Vagina (tissue), 2 donors: ENCODE measurements at regions not wholly inside any gene's neighbourhood (a gene's known extent, or its start where the extent isn't known, plus 50 kb on each side); places are given as distances from the start of the nearest gene placed in this dataset. TPM values are rescaled to one million over a fixed set of nuclear protein-coding genes. Genes with fewer than 3 reads are reported as not detected.

Source experiments
- DNase-seq, 2 donors: peaks; one replicate each; pipeline ENCODE4 v3.0.0-alpha.2; 2017; ENCODE audit errors: extremely low spot score in 2 of 2
- H3K27ac ChIP-seq: fragments of 200-600 bp; sonication (generic); one replicate; pipeline ENCODE4 v1.5.1; 2019
- H3K27me3 ChIP-seq: fragments of 200-600 bp; sonication (generic); one replicate; pipeline ENCODE4 v1.5.1; 2019
- H3K36me3 ChIP-seq, 2 donors: fragments of 200-600 bp; sonication (generic); one replicate each; pipeline ENCODE4 v1.5.1; 2017 to 2019
- H3K4me1 ChIP-seq: fragments of 200-600 bp; sonication (generic); one replicate; pipeline ENCODE4 v1.5.1; 2019
- H3K4me3 ChIP-seq, 2 donors: fragments of 200-600 bp; sonication (generic); 1 replicate in 1 of 2; 2 replicates in 1 of 2; pipeline ENCODE4 v1.5.1; 2016 to 2019
- H3K9me3 ChIP-seq: fragments of 200-600 bp; sonication (generic); one replicate; pipeline ENCODE4 v1.5.1; 2019
- POLR2A ChIP-seq, 2 donors: fragments of 450-650 bp; IDR thresholded peaks; one replicate each; pipeline ENCODE4 v1.6.1; 2017; ENCODE audit warnings: antibody characterized with exemption in 2 of 2, mild to moderate bottlenecking in 2 of 2, moderate library complexity in 2 of 2
- POLR2AphosphoS5 ChIP-seq, 2 donors: sonication (generic); formaldehyde crosslinking; IDR thresholded peaks; one replicate each; pipeline ENCODE4 v1.9.0; 2017; ENCODE audit warnings: antibody characterized with exemption in 2 of 2, mild to moderate bottlenecking in 2 of 2, low read depth in 1 of 2; ENCODE audit not compliant: insufficient read depth in 1 of 2
- intact Hi-C: fragments of 100-400 bp; cut with DNase I; formaldehyde crosslinking; loops from one replicate; pipeline ENCODE4 v1.15.1; 2023
- microRNA counts, 2 donors: library from miRNA; unstranded; fragments of <30 nt; microRNA quantifications; one replicate each; lab custom pipeline; 2016 to 2017
- microRNA-seq: library from miRNA; unstranded; fragments of <30 nt; microRNA quantifications from one replicate; pipeline ENCODE4, GENCODE V29; 2017; ENCODE audit warnings: borderline number of aligned reads, borderline replicate concordance
- small RNA-seq: library from RNA; depleted of rRNA; stranded (forward); fragments of <200 nt; gene quantifications from one replicate; pipeline ENCODE3, GENCODE V24; 2016
- TF ChIP-seq, protein P1 (sequence below), 3 experiments: fragments of 450-650 bp in 2 of 3; fragments of 200-600 bp in 1 of 3; sonication (generic) in 1 of 3; IDR thresholded peaks; one replicate each; pipeline ENCODE4 v1.5.1; 2017 to 2019; ENCODE audit warnings: antibody characterized with exemption in 3 of 3, mild to moderate bottlenecking in 2 of 3, moderate library complexity in 2 of 3

DNA sequence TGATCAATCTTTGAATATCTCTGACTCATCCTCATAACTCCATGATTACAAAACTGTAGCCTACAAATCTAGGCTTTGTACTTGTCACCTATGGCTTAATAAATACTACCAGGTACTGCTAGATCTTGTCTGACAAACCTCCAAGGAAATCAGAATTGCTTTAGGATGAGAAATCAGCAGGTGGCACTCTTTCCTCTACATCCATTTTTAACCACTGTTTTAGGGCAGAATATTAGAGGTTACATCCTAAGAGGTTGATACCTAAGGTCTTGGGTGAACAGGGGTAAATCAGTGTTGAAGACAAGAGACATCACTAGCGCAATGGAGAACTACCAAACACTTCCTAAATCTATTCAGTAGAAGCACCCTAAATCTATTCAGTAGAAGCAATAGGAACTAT is 63.1 kb upstream of the SOX5 start:
- Histone ChIP-seq H3K4me3 (no peak overlapping the region), H3K27ac (no peak overlapping the region), H3K4me1 (no peaks in the 10 kb centered on the region), H3K36me3 (no peaks in the 10 kb centered on the region), H3K27me3 (no peaks in the 10 kb centered on the region), H3K9me3 (no peaks in the 10 kb centered on the region)
- no peak for DNase-seq
- TF ChIP-seq, protein P1, sequence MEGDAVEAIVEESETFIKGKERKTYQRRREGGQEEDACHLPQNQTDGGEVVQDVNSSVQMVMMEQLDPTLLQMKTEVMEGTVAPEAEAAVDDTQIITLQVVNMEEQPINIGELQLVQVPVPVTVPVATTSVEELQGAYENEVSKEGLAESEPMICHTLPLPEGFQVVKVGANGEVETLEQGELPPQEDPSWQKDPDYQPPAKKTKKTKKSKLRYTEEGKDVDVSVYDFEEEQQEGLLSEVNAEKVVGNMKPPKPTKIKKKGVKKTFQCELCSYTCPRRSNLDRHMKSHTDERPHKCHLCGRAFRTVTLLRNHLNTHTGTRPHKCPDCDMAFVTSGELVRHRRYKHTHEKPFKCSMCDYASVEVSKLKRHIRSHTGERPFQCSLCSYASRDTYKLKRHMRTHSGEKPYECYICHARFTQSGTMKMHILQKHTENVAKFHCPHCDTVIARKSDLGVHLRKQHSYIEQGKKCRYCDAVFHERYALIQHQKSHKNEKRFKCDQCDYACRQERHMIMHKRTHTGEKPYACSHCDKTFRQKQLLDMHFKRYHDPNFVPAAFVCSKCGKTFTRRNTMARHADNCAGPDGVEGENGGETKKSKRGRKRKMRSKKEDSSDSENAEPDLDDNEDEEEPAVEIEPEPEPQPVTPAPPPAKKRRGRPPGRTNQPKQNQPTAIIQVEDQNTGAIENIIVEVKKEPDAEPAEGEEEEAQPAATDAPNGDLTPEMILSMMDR (IDR thresholded peaks at IDR 0.05) = no peak
- TF ChIP-seq POLR2A (IDR thresholded peaks at IDR 0.05) (no peak), POLR2AphosphoS5 (IDR thresholded peaks at IDR 0.05; ENCODE audit: insufficient read depth in 1 of 2, low read depth in 1 of 2) (no peak)
- intact Hi-C loops = loop anchor here (5.0 kb wide), 1 partner anchor 1750 kb away; no protein-coding TSS in a partner anchor

DNA sequence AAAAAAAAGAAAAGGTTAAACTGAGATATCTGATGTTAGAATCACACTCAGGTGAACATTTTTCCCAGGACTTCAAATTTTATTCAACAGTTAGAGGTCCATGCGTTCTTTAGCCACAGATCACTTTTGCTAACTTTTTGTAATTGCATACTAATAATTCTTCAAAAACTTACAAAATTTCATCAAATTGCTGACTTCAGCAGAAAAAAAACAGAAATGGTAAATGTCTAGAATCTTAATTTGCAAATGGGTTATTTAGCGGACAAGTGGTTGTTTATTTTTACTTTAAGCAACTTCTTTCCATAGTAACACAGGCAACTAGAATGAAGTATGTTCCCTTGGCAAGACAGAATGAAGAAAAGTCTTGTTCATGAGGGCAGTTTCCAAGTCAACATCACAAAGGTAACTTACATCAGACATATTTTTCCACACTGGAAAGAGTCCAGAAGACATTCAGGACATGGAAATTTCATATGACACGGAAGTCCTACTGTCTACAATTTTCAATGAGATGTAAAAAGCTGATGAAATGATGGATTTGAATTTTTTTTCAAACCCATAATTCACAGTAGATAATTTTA is 62.5 kb upstream of the SOX5 start:
- DNase-seq = no peak
- H3K27me3 ChIP-seq = no peaks in the 10 kb centered on the region
- H3K27ac ChIP-seq = no peak overlapping the region
- H3K4me1 ChIP-seq = no peaks in the 10 kb centered on the region
- TF ChIP-seq, protein P1 (IDR thresholded peaks at IDR 0.05) = no peak
- TF ChIP-seq POLR2A (IDR thresholded peaks at IDR 0.05) = no peak
- TF ChIP-seq POLR2AphosphoS5 (IDR thresholded peaks at IDR 0.05; ENCODE audit: insufficient read depth in 1 of 2, low read depth in 1 of 2) = no peak
- intact Hi-C loops = loop anchor here (5.0 kb wide), 1 partner anchor 1750 kb away; no protein-coding TSS in a partner anchor
- no peak overlapping the region for H3K4me3 ChIP-seq
- H3K9me3 ChIP-seq = no peaks in the 10 kb centered on the region
- H3K36me3 ChIP-seq = no peaks in the 10 kb centered on the region

DNA sequence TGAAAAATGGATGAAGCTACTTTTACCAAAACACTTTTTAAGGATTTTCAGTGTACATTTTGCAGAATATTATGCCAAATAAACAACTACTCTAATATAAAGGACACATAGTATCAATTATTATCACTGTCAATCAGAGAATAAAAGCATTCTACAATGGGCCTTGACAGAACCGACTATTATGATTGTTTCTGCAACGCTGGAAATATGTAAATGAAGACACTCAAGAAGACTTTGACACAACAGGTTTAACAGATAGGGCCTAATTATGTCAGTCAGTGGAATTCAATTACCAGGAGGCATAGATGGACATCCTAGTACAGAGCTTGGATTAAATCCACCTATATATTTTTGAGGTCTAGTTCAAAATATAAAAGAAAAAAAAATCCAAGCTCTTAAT is 58.7 kb upstream of the SOX5 start:
- no peak for DNase-seq
- intact Hi-C loops = no loop called here

More for the DNA sequence above, 58.7 kb upstream of the SOX5 start:
- Histone ChIP-seq H3K36me3 (no peaks in the 10 kb centered on the region), H3K9me3 (no peaks in the 10 kb centered on the region), H3K27me3 (no peaks in the 10 kb centered on the region), H3K27ac (no peak overlapping the region), H3K4me3 (no peak overlapping the region), H3K4me1 (no peaks in the 10 kb centered on the region)
- TF ChIP-seq, protein P1 (IDR thresholded peaks at IDR 0.05) = no peak
- TF ChIP-seq POLR2AphosphoS5 (IDR thresholded peaks at IDR 0.05; ENCODE audit: insufficient read depth in 1 of 2, low read depth in 1 of 2) = no peak
- no peak for TF ChIP-seq POLR2A (IDR thresholded peaks at IDR 0.05)

MicroRNA genes in the stretch of these regions (microRNA counts, 767-probe panel; counts per million panel counts)
- microRNA hsa-miR-920 (lab: Ali Mortazavi, UCI) = 238 to 261 counts per million in 2 donors

Small RNA genes in the stretch of these regions (microRNA-seq; reads per million reads assigned to microRNA genes)
- gene MIR920 = not detected

Small RNA genes in the stretch of these regions (small RNA-seq; reads per million reads assigned to genes)
- gene MIR920 (not detected), gene RN7SL38P (0.43 reads per million)
